ENCODE measurements at regions not wholly inside any gene's neighbourhood (a gene's known extent, or its start where the extent isn't known, plus 50 kb on each side); places are given as distances from the start of the nearest gene placed in this dataset.
"Not testable (repeated sequence)": the region's sequence is repeated elsewhere in the genome, so short reads cannot be mapped to it uniquely, and the experiment has no call there.

- in situ Hi-C loops (cut with HindIII; ENCODE audit: low pct_unique_long_range_greater_than_20kb, low sequenced_read_pairs) = no loop called here
- TF ChIP-seq JUND (IDR thresholded peaks at IDR 0.05; ENCODE audit: low read depth) = no peak
- DNase-seq (ENCODE audit: low read depth in 1 of 2, low spot score in 1 of 2) = no peak
These were observed 332.9 kb upstream of the RBMS1 start for GRCh38 chr2:160826496-160826895.

- no peak for TF ChIP-seq JUND (IDR thresholded peaks at IDR 0.05; ENCODE audit: low read depth)
- in situ Hi-C loops (cut with HindIII; ENCODE audit: low pct_unique_long_range_greater_than_20kb, low sequenced_read_pairs) = no loop called here
These were observed 332.2 kb upstream of the TANK start for GRCh38 chr2:160828076-160828475.

DNA sequence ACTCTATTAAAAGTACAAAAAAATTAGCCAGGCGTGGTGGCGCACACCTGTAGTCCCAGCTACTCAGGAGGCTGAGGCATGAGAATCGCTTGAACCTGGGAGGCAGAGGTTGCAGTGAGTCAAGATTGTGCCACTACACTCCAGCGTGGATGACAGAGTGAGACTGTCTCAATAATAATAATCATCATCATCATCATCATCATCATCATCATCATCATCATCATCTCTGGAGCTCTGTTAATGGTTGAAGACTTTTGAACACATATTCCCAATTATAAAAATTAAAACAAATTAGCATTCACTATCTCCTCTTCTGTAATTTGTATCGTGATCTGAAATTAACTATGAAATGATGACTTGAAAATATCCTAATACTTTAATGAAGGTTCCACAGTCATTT lies 327.8 kb upstream of the TANK start:
- in situ Hi-C loops (cut with HindIII; ENCODE audit: low pct_unique_long_range_greater_than_20kb, low sequenced_read_pairs); DNase-seq (ENCODE audit: low read depth in 1 of 2, low spot score in 1 of 2): not testable (repeated sequence)

More at GRCh38 chr2:160828076-160828475, 332.2 kb upstream of the TANK start:
- no peak for DNase-seq (ENCODE audit: low read depth in 1 of 2, low spot score in 1 of 2)

GRCh38 chr2:160835166-160835565 lies 325.1 kb upstream of the TANK start:
- in situ Hi-C loops (cut with HindIII; ENCODE audit: low pct_unique_long_range_greater_than_20kb, low sequenced_read_pairs) = no loop called here
- DNase-seq (ENCODE audit: low read depth in 1 of 2, low spot score in 1 of 2) = no peak
- no peak for TF ChIP-seq JUND (IDR thresholded peaks at IDR 0.05; ENCODE audit: low read depth)

- in situ Hi-C loops (cut with HindIII; ENCODE audit: low pct_unique_long_range_greater_than_20kb, low sequenced_read_pairs) = no loop called here
- DNase-seq (ENCODE audit: low read depth in 1 of 2, low spot score in 1 of 2) = peak in 1 of 2 experiments; percentile 6
- no peak for TF ChIP-seq JUND (IDR thresholded peaks at IDR 0.05; ENCODE audit: low read depth)
These were observed 323.5 kb upstream of the TANK start for GRCh38 chr2:160836755-160837154.

- DNase-seq (ENCODE audit: low read depth in 1 of 2, low spot score in 1 of 2) = no peak
- in situ Hi-C loops (cut with HindIII; ENCODE audit: low pct_unique_long_range_greater_than_20kb, low sequenced_read_pairs) = no loop called here
- no peak for TF ChIP-seq JUND (IDR thresholded peaks at IDR 0.05; ENCODE audit: low read depth)
These were observed 322.8 kb upstream of the TANK start for GRCh38 chr2:160837416-160837815.

DNA sequence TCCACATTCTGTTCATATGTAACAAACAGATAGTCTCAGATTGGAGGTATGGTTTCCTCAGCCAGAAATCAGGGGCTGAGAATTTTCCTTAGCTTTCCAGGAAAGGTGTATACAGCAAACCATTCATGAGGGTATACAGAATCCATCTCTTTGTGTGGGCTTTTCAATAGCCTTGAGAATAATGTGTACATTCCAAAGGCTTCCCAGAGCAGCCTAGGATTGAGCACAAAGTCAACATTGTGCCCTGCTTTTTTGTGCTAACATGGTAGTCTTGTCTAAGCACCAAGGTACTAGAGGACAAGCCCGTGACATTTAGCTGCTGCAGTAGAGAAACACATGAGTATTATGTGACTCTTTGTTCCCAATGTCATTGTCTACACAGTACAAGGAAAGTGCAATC lies 322.1 kb upstream of the TANK start:
- DNase-seq (ENCODE audit: low read depth in 1 of 2, low spot score in 1 of 2) = no peak

GRCh38 chr2:160838691-160839090 lies 321.5 kb upstream of the TANK start:
- no peak for DNase-seq (ENCODE audit: low read depth in 1 of 2, low spot score in 1 of 2)
- no peak for TF ChIP-seq JUND (IDR thresholded peaks at IDR 0.05; ENCODE audit: low read depth)
- in situ Hi-C loops (cut with HindIII; ENCODE audit: low pct_unique_long_range_greater_than_20kb, low sequenced_read_pairs) = no loop called here

More for the DNA sequence above, 322.1 kb upstream of the TANK start:
- in situ Hi-C loops (cut with HindIII; ENCODE audit: low pct_unique_long_range_greater_than_20kb, low sequenced_read_pairs) = no loop called here
- no peak for TF ChIP-seq JUND (IDR thresholded peaks at IDR 0.05; ENCODE audit: low read depth)

GRCh38 chr2:160842286-160842685 lies 317.9 kb upstream of the TANK start:
- DNase-seq (ENCODE audit: low read depth in 1 of 2, low spot score in 1 of 2) = no peak
- no peak for TF ChIP-seq JUND (IDR thresholded peaks at IDR 0.05; ENCODE audit: low read depth)
- in situ Hi-C loops (cut with HindIII; ENCODE audit: low pct_unique_long_range_greater_than_20kb, low sequenced_read_pairs) = no loop called here

GRCh38 chr2:160859096-160859495 lies 301.1 kb upstream of the TANK start:
- peak in 1 of 2 experiments; percentile 16 for DNase-seq (ENCODE audit: low read depth in 1 of 2, low spot score in 1 of 2)
- no peak for TF ChIP-seq JUND (IDR thresholded peaks at IDR 0.05; ENCODE audit: low read depth)
- in situ Hi-C loops (cut with HindIII; ENCODE audit: low pct_unique_long_range_greater_than_20kb, low sequenced_read_pairs) = no loop called here

- in situ Hi-C loops (cut with HindIII; ENCODE audit: low pct_unique_long_range_greater_than_20kb, low sequenced_read_pairs) = no loop called here
- no peak for TF ChIP-seq JUND (IDR thresholded peaks at IDR 0.05; ENCODE audit: low read depth)
- DNase-seq (ENCODE audit: low read depth in 1 of 2, low spot score in 1 of 2) = no peak
These were observed 298.0 kb upstream of the TANK start for GRCh38 chr2:160862226-160862625.

DNA sequence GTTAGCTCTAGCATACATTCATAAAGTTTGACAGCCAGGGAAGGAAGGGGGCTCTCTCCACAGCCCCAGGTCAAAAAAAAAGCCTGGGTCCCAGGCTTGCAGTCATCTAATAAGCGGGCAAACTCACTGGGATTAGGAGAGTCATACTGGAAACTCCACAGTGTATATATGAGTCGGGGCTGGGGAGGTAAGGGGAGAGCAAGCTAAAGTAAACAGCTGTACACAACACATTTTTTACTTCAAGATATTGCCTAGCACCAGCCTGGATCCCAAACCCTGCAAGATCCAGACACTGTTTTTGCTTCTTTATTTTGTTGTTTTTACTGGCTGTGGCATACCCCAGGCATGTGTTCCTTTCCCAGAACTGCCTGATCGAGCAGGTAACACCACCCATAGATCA lies 291.3 kb upstream of the TANK start:
- in situ Hi-C loops (cut with HindIII; ENCODE audit: low pct_unique_long_range_greater_than_20kb, low sequenced_read_pairs) = no loop called here
- TF ChIP-seq JUND (IDR thresholded peaks at IDR 0.05; ENCODE audit: low read depth) = no peak
- DNase-seq (ENCODE audit: low read depth in 1 of 2, low spot score in 1 of 2) = no peak

GRCh38 chr2:160869411-160869810 lies 290.8 kb upstream of the TANK start:
- in situ Hi-C loops (cut with HindIII; ENCODE audit: low pct_unique_long_range_greater_than_20kb, low sequenced_read_pairs) = no loop called here
- no peak for DNase-seq (ENCODE audit: low read depth in 1 of 2, low spot score in 1 of 2)
- no peak for TF ChIP-seq JUND (IDR thresholded peaks at IDR 0.05; ENCODE audit: low read depth)

DNA sequence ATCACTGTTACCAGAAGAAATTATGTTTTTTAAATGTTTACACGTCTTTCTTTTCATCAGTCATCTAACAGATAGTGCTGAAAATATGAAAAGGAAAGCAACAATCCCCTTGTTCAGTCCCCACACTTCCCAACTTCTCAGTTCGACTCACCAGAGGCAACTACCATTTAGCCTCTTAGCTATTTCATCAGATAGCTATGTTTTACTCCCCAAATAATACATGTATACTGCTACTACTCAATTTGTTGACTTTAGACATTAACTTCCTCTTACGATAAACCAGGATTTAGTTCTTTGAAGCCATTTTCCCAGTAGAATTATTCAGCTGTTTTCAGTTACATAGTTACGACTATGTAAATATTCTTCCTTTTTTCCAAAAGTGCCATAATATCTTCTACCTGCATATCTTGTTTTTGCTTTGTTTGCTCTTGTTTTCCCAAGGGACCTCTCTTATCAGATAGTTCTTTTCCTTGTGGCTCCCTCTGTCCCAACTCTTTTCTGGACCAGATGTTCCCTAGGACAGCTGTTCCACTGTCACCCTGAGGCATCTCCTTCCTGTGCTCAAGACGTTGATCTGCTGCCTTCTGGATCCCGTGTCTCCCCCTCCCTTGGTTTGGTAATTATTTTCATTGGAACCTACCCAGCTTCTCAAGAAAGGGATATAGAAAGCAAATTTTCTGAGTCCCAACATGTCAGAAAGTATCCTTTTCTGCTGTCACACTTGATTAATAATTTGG lies 289.3 kb upstream of the TANK start:
- in situ Hi-C loops (cut with HindIII; ENCODE audit: low pct_unique_long_range_greater_than_20kb, low sequenced_read_pairs) = no loop called here
- no peak for DNase-seq (ENCODE audit: low read depth in 1 of 2, low spot score in 1 of 2)
- TF ChIP-seq JUND (IDR thresholded peaks at IDR 0.05; ENCODE audit: low read depth) = no peak

Data from T47D (cell line).